Keratinocyte (primary cell): ENCODE measurements at regions not wholly inside any gene's neighbourhood (a gene's known extent, or its start where the extent isn't known, plus 50 kb on each side); places are given as distances from the start of the nearest gene placed in this dataset.
A peak's percentile ranks its signal among the peaks of the same experiment; 100 is the strongest.

ENCODE experiments used
- DNase-seq: peaks from one replicate; pipeline ENCODE4 v3.0.0-alpha.2; 2011; ENCODE audit warnings: low read depth, missing footprints, low spot score
- FAIRE-seq: peaks from 2 replicates; lab custom pipeline; 2011; peaks lifted over from hg19 to GRCh38; lab: Jason Lieb, UNC
- H2AFZ ChIP-seq: 2 replicates; pipeline ENCODE4 v1.6.0; 2012; ENCODE audit warnings: low read length, control low read depth, inconsistent platforms; ENCODE audit not compliant: control insufficient read depth
- H3K27ac ChIP-seq: 2 replicates; pipeline ENCODE4 v1.5.1; 2011; ENCODE audit warnings: low read length; ENCODE audit not compliant: control insufficient read depth, insufficient read depth
- H3K27me3 ChIP-seq: 3 replicates; pipeline ENCODE4 v1.6.0; 2011; ENCODE audit warnings: low read length; ENCODE audit not compliant: control insufficient read depth, insufficient read depth; ENCODE audit errors: extremely low read depth
- H3K36me3 ChIP-seq, 2 experiments: 2 replicates in 1 of 2; 3 replicates in 1 of 2; pipeline ENCODE4 v1.5.1; 2011; ENCODE audit warnings: low read length in 2 of 2, mild to moderate bottlenecking in 1 of 2; ENCODE audit not compliant: control insufficient read depth in 2 of 2, insufficient read depth in 2 of 2; ENCODE audit errors: extremely low read depth in 1 of 2
- H3K4me1 ChIP-seq: 3 replicates; pipeline ENCODE4 v1.5.1; 2011; ENCODE audit warnings: low read length; ENCODE audit not compliant: control insufficient read depth, insufficient read depth; ENCODE audit errors: extremely low read depth
- H3K4me2 ChIP-seq: 3 replicates; pipeline ENCODE4 v1.6.0; 2011; ENCODE audit warnings: low read depth, low read length; ENCODE audit not compliant: control insufficient read depth, insufficient read depth; ENCODE audit errors: extremely low read depth
- H3K4me3 ChIP-seq, 3 experiments: fragments of 200-600 bp in 1 of 3; sonication (generic) in 1 of 3; 2 replicates in 2 of 3; 3 replicates in 1 of 3; pipeline ENCODE4 v1.5.1; 2011 to 2016; ENCODE audit warnings: low read length in 3 of 3, mild to moderate bottlenecking in 3 of 3, control low read depth in 2 of 3, inconsistent platforms in 1 of 3, low read depth in 1 of 3, mixed read lengths in 1 of 3, mixed run types in 1 of 3, moderate library complexity in 1 of 3; ENCODE audit not compliant: control insufficient read depth in 2 of 3, insufficient read depth in 2 of 3; ENCODE audit errors: extremely low read depth in 1 of 3
- H3K79me2 ChIP-seq: 2 replicates; pipeline ENCODE4 v1.6.0; 2012; ENCODE audit warnings: low read length; ENCODE audit not compliant: control insufficient read depth, insufficient read depth
- H3K9ac ChIP-seq: 3 replicates; pipeline ENCODE4 v1.6.0; 2011; ENCODE audit warnings: low read length; ENCODE audit not compliant: control insufficient read depth, insufficient read depth; ENCODE audit errors: extremely low read depth
- H3K9me1 ChIP-seq: 3 replicates; pipeline ENCODE4 v1.6.0; 2011; ENCODE audit warnings: low read length; ENCODE audit not compliant: control insufficient read depth, insufficient read depth; ENCODE audit errors: extremely low read depth
- H3K9me3 ChIP-seq: 2 replicates; pipeline ENCODE4 v1.5.1; 2012; ENCODE audit warnings: low read depth, low read length; ENCODE audit not compliant: control insufficient read depth
- H4K20me1 ChIP-seq: 3 replicates; pipeline ENCODE4 v1.6.0; 2011; ENCODE audit warnings: low read length; ENCODE audit not compliant: control insufficient read depth, insufficient read depth; ENCODE audit errors: extremely low read depth
- CTCF ChIP-seq, 3 experiments: IDR thresholded peaks in 1 of 3; conservative IDR thresholded peaks in 1 of 3; optimal IDR thresholded peaks in 1 of 3; 2 replicates in 2 of 3; 3 replicates in 1 of 3; pipeline versions ENCODE3 to v1.5.1; 2011; ENCODE audit warnings: low read length in 3 of 3, mild to moderate bottlenecking in 3 of 3, moderate library complexity in 2 of 3, control low read depth in 1 of 3, inconsistent platforms in 1 of 3; ENCODE audit not compliant: insufficient read depth in 2 of 3; ENCODE audit errors: extremely low read depth in 1 of 3
- EZH2 ChIP-seq: IDR thresholded peaks from one replicate; pipeline ENCODE4 v1.6.1; 2012; ENCODE audit warnings: inconsistent platforms, mild to moderate bottlenecking, low read length, moderate library complexity
- dilution Hi-C: fragments of 300-500 bp; cut with MboI; formaldehyde crosslinking; loops from one replicate; pipeline ENCODE4 v1.7.0; 2020; ENCODE audit warnings: low sequenced_read_pairs; ENCODE audit not compliant: extremely low pct_ligation_motif_present

DNA sequence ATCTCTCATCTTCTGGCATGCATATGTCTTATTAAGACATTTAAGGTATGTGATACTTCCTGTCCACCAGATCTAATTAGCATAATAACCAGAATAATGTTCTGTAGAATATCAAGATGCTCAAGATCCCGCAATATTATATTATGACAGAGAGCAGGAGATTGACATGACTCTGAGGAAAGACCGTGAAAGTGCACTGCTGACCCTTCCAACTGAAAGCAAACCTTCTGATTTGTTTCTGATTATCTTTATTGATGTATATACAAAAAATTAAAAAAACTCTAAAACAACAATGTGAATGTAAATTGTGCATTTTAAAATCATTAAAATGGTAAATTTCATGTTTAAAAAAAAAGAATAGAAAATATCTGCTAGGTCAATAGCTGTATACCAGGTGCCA is 184.4 kb upstream of the TMEM45B start:
- no peaks in the 10 kb centered on the region for H3K27me3 ChIP-seq
- H3K9ac ChIP-seq: no peak overlapping the region
- TF ChIP-seq EZH2 (no peak), CTCF (optimal IDR thresholded peaks at IDR 0.05 in 1 of 3, IDR thresholded peaks at IDR 0.05 in 1 of 3, conservative IDR thresholded peaks at IDR 0.05 in 1 of 3; ENCODE audit: extremely low read depth in 1 of 3, insufficient read depth in 2 of 3, low read length in 3 of 3) (no peak)
- H4K20me1 ChIP-seq: no peaks in the 10 kb centered on the region
- FAIRE-seq (no peak), DNase-seq (no peak)
- H3K4me3 ChIP-seq: no peak overlapping the region
- no peaks in the 10 kb centered on the region for H3K9me1 ChIP-seq
- no peaks in the 10 kb centered on the region for H3K36me3 ChIP-seq
- H3K79me2 ChIP-seq: no peaks in the 10 kb centered on the region
- no peak overlapping the region for H3K4me2 ChIP-seq
- H3K4me1 ChIP-seq: peaks cover under 1% of the 10 kb centered on the region
- H2AFZ ChIP-seq: no peak overlapping the region
- no peaks in the 10 kb centered on the region for H3K9me3 ChIP-seq
- H3K27ac ChIP-seq: no peak overlapping the region
- dilution Hi-C loops: no loop called here

- peaks cover 52% of the 10 kb centered on the region for H3K4me1 ChIP-seq
- no peaks in the 10 kb centered on the region for H3K9me3 ChIP-seq
- FAIRE-seq (peak; percentile 64), DNase-seq (no peak)
- TF ChIP-seq EZH2: no peak
- TF ChIP-seq CTCF (optimal IDR thresholded peaks at IDR 0.05 in 1 of 3, IDR thresholded peaks at IDR 0.05 in 1 of 3, conservative IDR thresholded peaks at IDR 0.05 in 1 of 3; ENCODE audit: extremely low read depth in 1 of 3, insufficient read depth in 2 of 3, low read length in 3 of 3): no peak
- peak overlapping the region; percentile 60 for H3K4me2 ChIP-seq
- no peaks in the 10 kb centered on the region for H3K79me2 ChIP-seq
- no peaks in the 10 kb centered on the region for H4K20me1 ChIP-seq
- no peaks in the 10 kb centered on the region for H3K36me3 ChIP-seq
- H3K9ac ChIP-seq: peak overlapping the region; percentile 57
- H3K9me1 ChIP-seq: no peaks in the 10 kb centered on the region
- peak overlapping the region; percentile 81 for H2AFZ ChIP-seq
- no peaks in the 10 kb centered on the region for H3K27me3 ChIP-seq
- dilution Hi-C loops: no loop called here
- peak overlapping the region; percentile 92 for H3K27ac ChIP-seq
- peak overlapping the region in 1 of 3 experiments; percentile 7 for H3K4me3 ChIP-seq
These were observed 178.7 kb upstream of the TMEM45B start for GRCh38 chr11:129636926-129637325.
